GM18520 (cell line): ENCODE measurements at regions not wholly inside any gene's neighbourhood (a gene's known extent, or its start where the extent isn't known, plus 50 kb on each side); places are given as distances from the start of the nearest gene placed in this dataset.
"Not testable (repeated sequence)": the region's sequence is repeated elsewhere in the genome, so short reads cannot be mapped to it uniquely, and the experiment has no call there.

Experiments
- ATAC-seq: cut with Tn5 transposase; IDR thresholded peaks from one replicate; pipeline ENCODE4 v1.9.1; 2021; ENCODE audit not compliant: unreplicated experiment

DNA sequence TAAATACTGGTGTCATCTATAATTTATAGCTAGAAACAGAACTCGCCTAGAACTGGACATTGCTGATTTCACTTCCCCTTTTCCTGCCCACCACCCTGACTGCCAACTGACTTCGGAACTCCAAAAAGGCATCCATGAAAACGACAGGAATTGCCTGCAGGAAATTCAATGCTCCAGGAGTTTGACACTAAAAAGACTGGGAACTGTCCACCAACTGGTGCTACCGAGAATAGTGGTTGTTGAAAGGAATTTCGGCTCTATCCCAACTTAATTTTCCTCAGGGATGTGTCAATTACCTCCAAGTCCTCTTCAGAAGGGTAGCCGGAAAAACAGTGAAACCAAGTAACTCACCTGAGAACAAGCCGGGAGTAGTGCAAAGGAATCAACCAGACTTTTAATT is 440.0 kb downstream of the PRELID2 start:
- not testable (repeated sequence) for ATAC-seq

DNA sequence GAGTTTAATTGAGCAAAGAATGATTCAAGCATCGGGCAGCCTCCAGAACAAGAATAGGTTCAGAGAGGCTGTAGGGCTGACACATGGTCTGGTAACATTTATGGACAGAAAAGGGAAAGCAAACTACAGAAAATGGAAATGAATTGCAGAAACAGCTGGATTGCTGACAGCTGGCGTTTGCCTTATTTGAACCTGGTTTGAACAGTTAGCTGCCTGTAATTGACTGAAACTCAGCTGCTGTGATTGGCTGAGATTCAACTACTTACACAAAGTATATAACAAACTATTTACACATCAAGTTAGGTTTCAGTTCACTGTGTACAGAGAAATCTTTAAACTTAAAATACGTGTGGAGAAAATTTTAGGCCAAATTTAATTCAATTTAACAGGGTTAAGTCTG is 441.7 kb downstream of the PRELID2 start:
- ATAC-seq: no peak

DNA sequence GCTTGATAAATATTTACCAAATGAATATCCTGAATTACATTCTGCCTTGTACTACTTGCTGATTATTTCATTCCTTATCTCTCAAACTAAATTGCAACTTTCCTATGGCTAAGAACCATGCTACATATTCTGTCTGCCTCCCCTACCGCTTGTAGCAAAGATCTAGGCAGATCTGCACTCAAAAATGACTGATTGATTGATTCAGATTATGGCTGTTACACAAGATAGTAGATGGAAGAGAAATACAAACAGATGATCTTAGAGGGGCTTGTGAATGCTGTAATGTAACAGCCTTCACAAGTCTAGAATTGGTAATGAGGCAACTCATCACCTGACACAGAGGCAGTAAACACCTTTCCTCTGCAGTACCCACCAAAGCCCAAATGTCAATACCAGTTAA is 446.1 kb downstream of the PRELID2 start:
- no peak for ATAC-seq

DNA sequence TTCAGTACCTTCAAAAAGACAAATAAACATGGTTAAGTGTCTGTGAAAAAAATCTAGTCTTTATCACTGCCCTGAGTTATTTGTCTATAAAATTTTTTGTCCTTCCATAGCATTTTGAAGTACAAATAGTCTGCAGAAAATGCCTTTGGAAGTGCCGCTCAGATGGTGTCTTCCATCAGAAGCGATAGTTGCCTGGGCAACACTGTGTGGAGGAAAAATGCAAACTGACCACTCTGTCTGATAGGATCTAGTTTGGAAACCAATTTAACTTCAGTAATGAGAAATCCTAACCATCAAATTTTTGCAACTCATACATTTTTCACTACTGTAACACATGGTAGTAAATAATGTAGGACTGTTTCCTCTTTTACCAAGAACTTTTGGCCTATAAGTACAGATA is 449.9 kb downstream of the PRELID2 start:
- ATAC-seq: no peak

DNA sequence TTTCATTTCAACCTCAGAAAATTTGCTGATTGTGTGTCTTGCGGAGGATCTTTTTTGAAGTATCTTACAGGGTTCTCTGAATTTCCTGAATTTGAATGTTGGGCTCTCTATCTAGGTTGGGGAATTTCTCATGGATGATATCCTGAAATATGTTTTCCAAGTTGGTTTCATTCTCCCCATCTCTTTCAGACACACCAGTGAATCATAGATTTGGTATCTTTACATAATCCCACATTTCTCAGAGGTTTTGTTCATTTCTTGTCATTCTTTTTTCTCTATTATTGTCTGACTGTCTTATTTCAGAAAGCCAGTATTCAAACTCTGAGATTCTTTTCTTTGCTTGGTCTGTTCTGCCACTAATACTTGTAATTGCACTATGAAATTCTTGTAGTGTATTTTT is 456.9 kb downstream of the PRELID2 start:
- ATAC-seq: no peak

DNA sequence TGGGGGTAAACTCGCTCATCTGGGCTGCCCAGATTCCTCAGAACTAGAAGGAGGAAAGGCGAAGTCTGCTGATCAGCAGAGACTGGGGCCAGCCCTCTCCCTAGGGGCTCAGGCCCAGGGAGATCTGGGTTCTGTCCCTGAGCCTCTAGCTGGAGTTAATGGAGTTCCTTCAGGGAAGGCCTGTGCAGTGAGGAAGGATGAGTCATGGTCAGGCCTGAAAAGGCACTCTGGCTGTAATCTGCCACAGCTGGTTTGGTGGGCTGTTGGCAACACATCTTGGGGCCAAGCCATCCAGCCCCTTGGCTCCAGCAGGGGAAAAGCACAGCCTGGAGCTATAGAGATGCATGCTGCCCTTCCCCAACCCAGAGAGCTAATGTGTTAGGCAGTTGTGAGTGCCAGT is 459.6 kb downstream of the PRELID2 start:
- no peak for ATAC-seq

DNA sequence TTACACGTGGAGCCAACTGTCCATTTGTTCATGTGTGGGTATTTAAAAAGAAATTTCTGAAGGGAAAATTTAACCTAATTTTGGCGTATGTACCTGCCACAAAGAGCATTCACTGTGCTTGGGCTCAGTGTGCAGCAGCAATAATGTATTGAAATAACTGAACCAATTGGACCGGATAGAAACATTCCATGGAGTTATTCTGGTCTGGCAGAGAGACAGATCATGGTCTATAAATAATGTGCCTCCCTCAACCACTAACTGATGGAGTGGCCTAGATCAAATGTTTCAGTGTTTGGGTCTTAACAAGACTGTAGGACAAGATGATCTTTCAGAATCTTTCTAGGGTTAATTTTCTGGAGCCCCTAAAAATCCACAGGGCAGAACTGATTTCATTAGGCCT is 469.7 kb downstream of the PRELID2 start:
- no peak for ATAC-seq

DNA sequence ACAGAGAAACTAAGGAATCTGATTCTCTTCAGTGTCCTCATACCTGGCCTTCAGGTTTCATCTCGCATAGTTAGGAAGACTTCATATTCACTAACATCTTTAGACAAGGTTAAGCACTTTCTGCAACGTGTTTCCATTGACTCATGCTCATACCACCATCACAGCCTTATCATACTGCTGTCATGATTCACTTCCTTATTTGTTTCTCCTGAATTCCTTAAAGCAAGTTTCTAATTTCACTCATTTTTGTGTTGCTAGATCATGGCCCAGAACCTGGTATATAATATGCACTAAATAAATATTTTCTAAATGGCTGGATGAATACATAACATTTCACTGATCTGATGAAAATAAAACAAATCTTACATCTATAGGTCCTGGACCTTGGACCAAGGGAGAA is 472.9 kb downstream of the PRELID2 start:
- no peak for ATAC-seq

DNA sequence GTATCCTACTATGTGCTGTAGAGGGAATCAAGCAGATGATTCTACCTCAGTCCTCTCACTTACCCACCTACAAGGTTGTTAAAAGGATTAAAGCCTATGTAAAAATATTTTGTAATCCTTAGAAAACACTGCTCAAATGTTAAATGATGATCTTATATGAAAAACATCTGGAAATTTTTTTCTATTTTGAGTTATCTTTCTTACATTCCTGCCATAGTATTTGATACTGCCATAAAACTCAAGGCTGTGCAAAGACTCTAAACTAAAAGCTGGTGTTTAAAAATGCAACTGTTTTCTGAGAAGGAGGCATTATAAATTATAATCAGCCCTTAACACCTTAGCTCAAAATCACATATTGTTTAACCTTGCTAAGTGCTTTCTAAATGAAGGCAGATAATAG is 474.2 kb downstream of the PRELID2 start:
- no peak for ATAC-seq

DNA sequence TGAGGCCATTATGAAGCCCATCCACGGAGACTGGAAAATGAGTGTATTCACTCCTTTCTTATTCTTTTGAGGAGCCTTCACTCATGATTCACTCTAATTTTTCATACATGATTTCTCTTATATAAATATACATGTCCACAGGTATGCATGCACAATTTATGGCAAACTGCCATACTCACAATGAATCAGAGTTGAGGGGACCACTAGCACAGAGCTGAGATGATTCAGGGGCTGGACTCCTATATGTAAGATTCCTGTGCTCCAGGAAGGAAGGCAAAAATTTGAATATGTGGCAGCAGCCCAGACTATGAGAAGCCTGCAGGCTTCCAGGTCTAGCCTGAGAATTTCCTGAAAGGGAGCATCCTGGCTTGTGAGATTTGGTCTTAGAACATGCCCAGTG is 484.6 kb downstream of the PRELID2 start:
- no peak for ATAC-seq

DNA sequence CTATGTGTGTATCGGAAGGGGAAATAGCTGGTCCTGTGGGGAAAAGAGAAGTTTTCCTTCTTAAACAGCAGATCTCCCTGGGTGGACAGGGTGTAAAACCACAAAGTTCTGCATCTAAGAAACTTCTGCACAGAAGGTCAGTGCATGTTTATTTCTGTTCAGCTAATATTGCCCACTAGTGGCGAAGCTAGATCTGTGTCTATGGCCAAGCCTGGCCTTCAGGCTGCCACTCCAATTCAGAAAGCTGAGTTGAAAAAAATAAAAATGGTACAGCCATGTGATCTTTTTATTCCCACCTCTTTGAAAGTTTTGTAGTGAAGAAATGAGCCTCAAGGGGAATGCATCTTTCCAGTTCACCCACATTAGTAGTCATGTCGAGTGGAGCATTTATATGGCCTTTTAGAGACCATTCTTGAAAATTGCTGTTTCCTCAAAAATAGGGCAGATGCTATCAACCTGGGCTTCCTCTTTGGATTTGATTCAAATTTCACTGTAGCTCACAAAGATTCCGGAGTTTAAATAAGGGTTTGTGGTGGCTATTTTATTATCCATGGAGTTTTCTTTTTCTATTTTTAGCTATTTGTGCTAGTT is 488.0 kb downstream of the PRELID2 start:
- peak; percentile 77 for ATAC-seq

DNA sequence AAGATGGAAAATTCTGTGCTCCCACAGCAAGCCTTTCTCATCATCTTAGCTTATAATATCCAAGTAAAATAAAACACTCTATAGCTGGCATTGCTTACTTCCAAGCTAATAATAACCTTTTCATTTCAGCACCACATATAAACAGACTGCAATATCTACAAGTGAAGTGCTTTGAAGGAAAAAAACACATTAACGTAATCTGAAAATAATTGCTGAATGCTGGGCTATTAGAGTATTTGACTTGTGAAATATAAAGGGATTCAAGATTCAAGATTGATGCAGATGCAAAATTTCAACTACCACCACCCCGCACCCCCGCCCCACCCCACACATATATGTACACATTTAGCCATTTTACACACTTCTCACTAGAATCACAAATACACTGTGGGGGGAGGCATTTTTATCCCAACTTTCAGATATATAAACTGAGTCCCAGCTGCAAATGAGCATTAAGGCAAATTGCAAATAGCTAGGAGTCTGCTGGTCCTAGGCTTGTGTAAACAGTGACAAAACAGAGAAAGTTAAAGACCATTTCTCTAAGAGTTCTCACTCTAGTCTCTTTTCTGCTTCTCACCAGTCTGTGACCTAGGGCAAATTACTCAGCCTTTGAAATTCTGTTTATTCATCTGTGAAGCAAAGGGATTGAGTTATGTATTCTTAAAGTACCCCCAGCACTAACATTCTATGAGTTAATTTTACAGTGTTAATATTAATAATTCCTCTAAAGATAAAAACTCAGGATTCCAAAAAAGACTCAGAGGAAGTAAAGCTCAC is 489.4 kb downstream of the PRELID2 start:
- no peak for ATAC-seq

DNA sequence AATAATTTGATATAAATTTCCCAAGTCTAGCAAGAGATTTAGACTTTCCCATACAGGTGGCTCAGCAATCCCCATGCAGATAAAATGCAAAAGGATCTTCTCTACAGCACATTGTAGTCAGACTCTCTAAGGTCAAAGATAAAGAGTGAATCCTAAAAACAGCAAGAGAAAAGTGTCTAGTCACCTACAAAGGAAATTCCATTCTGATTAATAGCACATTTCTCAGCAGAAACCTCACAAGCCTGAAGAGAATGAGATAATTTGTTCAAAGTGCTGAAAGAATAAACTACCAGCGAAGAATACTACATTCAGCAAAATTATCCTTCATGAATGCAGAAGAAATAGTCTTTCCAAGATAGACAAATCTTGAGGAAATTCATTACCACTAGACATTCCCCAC is 493.3 kb downstream of the PRELID2 start:
- ATAC-seq: no peak

DNA sequence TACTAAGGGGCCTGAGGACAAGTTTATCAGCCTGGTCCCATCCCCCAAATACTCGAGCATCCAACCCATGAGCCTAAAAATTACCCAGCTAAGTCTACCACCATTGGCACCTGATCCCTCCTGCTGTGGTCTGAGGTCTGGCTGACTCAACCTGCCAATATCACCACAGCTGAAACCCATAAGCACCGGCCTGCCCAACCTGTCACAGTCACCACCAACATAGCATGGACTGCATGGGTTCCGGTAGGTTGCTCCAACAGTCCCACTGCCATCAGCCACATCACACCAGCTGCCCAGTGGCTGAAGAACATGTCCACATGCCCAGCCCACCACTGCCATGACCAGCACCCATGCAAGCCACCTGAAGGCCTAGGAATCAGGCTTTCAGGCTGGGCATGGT is 495.0 kb downstream of the PRELID2 start:
- no peak for ATAC-seq

DNA sequence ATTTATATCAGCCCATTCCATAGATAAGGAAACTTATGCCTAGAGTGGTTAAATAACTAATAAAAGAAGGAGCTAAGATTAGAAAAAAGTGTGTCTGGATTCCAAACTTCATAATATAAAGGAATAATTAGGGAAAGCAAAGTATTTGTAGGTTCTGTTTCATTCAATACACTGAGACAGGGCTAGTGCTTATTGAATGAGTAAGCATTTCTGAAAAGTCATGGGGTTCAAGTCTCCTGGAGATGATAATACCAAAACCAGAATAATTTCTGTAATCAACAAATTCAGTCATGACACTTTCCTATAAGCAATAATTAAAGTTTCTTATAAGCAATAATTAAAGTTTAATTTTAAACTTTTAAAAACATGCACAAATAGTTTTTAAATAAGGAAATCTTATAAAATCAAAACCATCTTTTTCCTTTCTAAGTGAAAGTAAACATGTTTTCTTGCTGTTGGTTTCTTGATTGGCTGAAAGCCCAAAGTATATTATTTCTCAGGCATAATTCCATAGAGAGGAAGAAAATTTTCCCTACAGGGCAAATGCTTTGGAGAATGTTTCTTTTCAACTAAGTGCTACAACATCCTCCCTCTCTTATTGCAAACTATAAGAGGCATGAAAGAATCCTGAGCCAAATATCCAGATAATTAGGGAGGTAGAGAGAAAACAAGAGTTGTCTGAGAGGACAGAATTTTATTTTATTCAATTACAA is 510.2 kb downstream of the PRELID2 start:
- ATAC-seq: no peak

DNA sequence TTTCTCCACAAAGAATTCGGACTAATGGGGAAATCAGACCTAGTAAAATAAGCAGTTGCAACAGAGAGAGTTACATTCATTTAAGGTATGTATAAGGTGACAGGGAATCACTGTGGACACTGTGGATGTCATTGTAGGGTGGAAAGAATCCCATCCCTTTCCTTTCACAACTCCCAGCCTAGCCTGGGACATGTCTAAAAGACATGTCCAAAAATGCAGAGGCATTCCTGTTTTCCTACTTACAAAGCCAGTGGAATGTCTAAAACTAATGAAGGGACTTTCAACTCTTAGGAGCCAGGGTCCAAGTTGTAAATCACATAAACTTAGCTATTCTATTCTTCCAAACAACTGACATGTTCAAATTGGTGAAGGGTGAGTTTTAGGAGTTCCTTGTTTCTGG is 511.0 kb downstream of the PRELID2 start:
- ATAC-seq: no peak

DNA sequence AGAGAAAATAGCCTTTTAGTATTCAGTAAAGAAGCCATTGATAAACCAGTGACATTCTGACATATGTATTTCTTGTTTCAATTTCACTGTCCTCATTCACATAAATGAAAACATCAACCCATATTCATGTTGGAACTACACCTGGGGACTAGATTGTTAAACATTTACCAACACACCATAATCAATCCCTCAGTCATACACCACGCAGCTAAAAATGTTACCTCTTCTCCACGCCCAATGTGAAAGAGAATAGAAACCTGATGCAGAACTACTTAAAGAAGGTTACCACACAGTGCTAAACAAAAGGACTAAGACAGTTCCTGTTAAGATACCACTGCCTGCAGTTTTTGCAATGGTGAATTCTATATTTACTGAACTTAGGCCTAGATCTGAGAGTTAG is 518.9 kb downstream of the PRELID2 start:
- ATAC-seq: peak; percentile 94

DNA sequence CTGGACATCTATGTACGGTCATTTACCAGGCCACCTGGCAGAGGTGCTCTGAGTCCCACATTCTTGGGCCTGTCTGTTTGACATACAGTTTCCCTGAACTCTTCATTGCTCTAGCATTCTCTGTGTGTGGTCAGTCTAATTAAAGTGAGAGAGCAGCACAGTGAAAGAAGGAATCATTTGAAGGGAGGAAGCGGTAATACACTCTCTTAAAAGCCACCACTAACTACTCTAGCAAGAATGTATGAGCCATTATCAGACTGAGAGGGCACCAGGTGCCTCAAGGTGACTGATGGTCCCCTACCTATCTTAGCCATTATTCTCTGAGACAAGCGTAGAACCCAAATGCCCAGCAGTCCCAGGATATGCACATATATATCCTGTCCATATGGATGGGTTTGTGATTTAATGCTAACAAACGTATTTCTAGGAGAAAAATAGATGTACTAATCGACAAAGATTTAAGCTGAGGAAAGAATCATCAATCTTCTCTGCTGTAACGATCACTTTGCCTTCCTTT is 527.2 kb downstream of the PRELID2 start:
- no peak for ATAC-seq

DNA sequence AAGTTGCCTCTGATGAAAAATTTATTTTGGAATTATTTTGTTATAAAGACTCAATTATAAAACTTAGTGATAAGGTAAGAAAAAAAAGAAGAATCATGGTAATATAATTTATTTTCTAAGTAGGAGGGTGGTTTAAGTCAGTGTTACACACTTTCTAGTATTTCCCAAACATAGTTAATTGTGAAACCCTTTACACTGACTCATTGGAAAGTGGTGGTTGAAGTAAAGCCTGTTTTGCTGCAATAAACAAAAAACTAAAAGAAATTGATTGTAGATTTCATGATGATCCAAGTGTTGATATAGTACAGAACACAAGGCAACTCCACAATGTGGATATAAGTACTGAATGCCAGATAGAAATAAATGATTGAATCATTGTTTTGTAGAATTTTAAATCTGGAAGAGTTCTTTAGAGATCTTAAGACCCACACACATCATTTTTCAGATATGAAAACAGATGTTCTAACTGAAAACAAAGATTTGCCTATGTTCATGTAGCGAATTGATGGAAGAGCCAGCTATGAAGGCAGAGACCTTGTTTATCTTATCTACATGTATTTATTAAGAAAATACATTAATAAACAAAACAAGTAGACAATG is 539.8 kb downstream of the PRELID2 start:
- ATAC-seq: no peak

DNA sequence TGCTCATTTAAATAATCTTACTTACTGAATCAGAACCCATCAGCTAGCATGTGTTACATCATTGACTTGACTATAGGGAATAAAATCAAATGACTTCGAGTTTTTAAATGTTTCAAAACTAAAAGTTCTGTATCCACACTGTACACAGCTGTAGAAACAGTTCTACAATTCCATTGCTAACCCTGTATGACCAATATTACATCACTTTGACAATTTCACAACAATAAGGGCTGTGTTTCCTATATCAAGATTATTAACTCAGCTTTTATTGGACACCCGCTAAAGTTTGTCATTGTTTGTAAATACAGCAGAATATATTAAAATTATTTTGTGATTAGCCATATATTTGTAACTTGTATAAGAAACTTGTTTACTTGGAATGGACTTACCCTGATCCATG is 540.8 kb downstream of the PRELID2 start:
- no peak for ATAC-seq

DNA sequence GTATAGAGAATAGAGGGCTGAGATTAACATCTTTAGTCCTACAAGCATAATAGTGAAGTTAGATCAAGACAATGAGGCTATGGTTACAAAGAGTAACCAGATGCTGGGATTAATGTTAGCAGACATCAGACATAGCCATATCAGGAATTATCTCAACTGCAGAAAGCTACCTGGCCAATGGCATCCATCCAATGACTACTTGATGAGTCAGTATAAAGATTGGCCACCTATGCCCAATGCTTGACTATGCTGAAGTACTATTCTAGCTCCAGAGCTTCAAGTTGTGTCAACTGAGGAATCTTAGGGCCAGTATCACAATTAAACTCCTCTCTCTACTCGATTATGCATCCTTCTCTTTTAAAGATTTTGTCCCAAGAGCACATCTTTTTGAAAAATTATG is 541.4 kb downstream of the PRELID2 start:
- ATAC-seq: no peak

DNA sequence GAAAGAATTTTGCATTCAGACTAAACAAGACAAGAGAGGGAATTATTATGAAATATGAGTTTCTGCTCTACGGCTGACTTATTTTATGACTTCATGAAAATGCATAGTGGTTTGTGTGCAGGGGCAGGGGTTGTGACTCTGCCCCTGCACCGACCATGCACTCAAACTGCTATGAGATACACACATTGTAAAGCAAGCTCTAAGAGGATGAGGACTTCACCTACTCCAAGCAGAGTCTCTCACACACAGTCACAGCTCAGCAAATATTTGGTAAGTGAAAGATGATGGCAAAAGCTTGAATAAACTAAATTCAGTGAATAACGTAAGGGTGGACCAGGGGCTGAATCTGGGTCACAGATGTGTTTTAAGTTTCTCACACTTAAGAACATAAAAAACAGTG is 542.9 kb downstream of the PRELID2 start:
- no peak for ATAC-seq
